GM12892 (cell line): ENCODE measurements at regions not wholly inside any gene's neighbourhood (a gene's known extent, or its start where the extent isn't known, plus 50 kb on each side); places are given as distances from the start of the nearest gene placed in this dataset.

Source experiments
- POLR2A ChIP-seq: IDR thresholded peaks from 2 replicates; pipeline ENCODE4 v1.6.1; 2011; ENCODE audit warnings: low read depth, low read length, control low read depth
- POLR2AphosphoS5 ChIP-seq: IDR thresholded peaks from 2 replicates; pipeline ENCODE4 v1.6.1; 2011; ENCODE audit warnings: low read depth, low read length, control low read depth
- TAF1 ChIP-seq: IDR thresholded peaks from 2 replicates; pipeline ENCODE4 v1.6.1; 2011; ENCODE audit warnings: low read depth, mild to moderate bottlenecking, control low read depth, low read length, borderline replicate concordance

- TF ChIP-seq POLR2A, result no peak
- TF ChIP-seq TAF1, result no peak
- TF ChIP-seq POLR2AphosphoS5, result no peak
Measured at GRCh38 chr5:12566441-12566840, 662.2 kb upstream of the CTNND2 start.
